ENCODE measurements at regions not wholly inside any gene's neighbourhood (a gene's known extent, or its start where the extent isn't known, plus 50 kb on each side); places are given as distances from the start of the nearest gene placed in this dataset.

DNA sequence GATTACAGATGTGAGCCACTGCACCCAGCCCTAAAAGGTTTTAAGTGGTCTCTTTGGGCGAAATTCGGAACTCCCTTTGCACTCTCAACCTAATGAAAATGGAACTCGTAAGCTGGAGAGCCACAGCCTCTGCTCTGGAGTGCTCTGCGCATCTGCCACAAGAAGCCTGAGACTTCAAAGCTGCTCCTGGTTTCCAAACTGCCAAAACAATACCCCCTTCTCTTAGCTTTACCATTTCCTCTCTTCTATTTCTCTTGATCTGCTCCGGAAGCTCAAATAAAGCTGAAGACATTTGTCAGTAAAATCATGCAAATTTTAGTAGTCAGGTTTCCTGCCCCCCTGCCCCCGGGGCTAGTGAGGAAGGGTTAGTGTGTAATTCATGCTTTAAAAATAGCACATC, 312.7 kb downstream of the MFSD1 start:
- TF ChIP-seq, protein P1, sequence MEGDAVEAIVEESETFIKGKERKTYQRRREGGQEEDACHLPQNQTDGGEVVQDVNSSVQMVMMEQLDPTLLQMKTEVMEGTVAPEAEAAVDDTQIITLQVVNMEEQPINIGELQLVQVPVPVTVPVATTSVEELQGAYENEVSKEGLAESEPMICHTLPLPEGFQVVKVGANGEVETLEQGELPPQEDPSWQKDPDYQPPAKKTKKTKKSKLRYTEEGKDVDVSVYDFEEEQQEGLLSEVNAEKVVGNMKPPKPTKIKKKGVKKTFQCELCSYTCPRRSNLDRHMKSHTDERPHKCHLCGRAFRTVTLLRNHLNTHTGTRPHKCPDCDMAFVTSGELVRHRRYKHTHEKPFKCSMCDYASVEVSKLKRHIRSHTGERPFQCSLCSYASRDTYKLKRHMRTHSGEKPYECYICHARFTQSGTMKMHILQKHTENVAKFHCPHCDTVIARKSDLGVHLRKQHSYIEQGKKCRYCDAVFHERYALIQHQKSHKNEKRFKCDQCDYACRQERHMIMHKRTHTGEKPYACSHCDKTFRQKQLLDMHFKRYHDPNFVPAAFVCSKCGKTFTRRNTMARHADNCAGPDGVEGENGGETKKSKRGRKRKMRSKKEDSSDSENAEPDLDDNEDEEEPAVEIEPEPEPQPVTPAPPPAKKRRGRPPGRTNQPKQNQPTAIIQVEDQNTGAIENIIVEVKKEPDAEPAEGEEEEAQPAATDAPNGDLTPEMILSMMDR (IDR thresholded peaks at IDR 0.05; ENCODE audit: poor library complexity, severe bottlenecking): no peak
- no peak for TF ChIP-seq EZH2 (IDR thresholded peaks at IDR 0.05; ENCODE audit: borderline replicate concordance, insufficient read depth, low read length, poor library complexity, severe bottlenecking)
- no peak for TF ChIP-seq POLR2AphosphoS5 (IDR thresholded peaks at IDR 0.05)

Data from neural cell (in vitro differentiated cells).